GM19351 (cell line): ENCODE measurements at regions not wholly inside any gene's neighbourhood (a gene's known extent, or its start where the extent isn't known, plus 50 kb on each side); places are given as distances from the start of the nearest gene placed in this dataset.
"Not testable (repeated sequence)": the region's sequence is repeated elsewhere in the genome, so short reads cannot be mapped to it uniquely, and the experiment has no call there.

ENCODE experiments used
- ATAC-seq: cut with Tn5 transposase; IDR thresholded peaks from one replicate; pipeline ENCODE4 v1.9.1; 2021; ENCODE audit warnings: mild to moderate bottlenecking, moderate library complexity; ENCODE audit not compliant: unreplicated experiment

GRCh38 chr4:77496457-77496856 lies 109.2 kb upstream of the CXCL13 start:
- no peak for ATAC-seq

DNA sequence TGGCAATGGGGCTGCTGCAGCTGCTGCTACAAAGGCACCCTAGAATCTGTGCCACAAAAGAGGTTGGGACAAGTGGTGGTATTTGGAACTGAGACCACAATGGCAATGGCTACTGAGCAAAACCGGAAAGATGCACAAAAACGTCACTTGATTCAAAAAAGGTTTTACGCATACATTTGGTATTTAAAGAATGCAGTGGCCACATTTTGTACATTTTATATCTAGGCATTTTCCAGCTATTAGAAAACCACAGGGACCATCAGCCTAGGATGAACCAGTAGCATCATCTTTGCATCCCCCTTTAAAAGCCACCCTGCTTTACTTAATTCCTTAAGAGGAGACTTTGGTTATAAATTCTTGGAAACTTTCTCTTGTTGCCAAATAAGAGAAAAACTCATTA lies 104.8 kb upstream of the CXCL13 start:
- ATAC-seq, result no peak

GRCh38 chr4:77501240-77501639 lies 104.4 kb upstream of the CXCL13 start:
- ATAC-seq, result no peak

DNA sequence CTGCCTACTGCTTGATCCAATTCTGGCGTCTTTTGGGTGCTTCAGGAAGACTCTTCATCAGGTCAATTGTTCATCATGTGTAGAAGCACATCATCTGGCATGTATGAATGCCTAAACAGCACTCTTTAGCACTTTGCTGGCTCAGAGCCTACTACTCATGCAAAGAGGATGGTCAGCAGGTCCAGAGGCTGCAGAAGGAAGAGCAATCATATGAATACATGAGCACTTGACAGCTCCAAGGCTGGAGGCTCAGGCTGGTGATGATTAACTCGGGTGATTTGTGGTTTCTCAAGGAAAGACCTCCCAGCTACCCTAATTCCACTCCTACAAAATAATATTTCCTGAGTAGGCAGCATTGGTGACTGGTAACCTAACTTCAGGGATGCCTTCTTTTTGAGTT lies 103.8 kb upstream of the CXCL13 start:
- no peak for ATAC-seq

DNA sequence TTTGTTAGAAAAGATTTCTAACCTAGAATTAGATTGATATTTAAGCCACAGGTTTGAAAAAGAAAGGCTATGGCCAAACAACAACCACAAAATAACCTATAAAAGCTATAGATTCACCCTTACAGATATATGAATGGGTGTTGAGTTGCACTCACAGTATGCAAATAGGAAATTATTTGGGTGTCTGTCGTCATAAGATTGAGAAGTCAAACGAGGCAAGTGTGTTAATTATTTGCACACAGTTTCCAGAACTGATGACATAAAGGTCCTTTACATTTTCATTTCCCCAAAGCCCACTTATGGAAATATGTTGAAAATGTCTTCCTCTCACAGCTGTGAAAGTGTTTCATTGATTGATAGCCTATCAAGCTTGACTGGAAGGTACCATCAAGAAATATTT lies 101.2 kb upstream of the CXCL13 start:
- ATAC-seq, result no peak

- no peak for ATAC-seq
These were observed 100.2 kb upstream of the CXCL13 start for GRCh38 chr4:77505275-77505957.

DNA sequence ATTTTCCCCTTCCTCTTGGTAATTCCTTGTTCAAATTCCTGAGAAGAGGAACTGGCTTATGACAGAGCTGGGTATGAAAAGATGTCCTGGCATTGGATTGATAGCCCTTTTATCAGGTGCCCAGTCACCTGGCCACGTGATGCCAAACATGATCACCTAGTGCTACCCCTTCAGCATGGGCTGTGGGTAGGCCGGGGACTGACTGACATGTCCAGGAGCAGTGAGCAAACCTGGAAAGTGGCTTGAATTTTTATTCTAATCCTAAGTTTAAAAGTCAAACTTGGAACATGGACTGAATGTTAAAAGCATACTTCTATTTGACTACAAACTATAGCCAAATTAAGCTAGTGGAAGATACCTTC lies 99.7 kb upstream of the CXCL13 start:
- ATAC-seq, result no peak

DNA sequence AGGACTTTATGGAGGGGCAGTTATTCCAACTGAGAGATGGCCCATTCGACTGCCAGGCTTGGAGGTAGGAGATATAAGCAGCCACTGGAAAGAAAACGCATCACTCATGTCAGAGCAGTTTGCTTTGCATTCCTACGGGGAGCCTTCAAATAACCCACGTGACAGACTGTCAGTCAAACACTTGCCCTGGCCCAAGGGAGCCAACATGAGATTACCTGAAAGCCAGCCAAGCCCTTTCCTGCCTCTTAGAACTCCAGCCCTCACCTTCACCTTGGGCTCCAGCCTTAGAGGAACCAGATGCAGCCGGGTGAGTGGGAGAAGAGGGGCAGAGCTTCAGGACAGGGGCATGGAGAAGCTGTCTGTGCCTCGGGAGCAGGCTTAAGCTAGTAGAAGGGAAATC lies 95.3 kb upstream of the CXCL13 start:
- no peak for ATAC-seq

- no peak for ATAC-seq
These were observed 80.1 kb upstream of the CXCL13 start for GRCh38 chr4:77525538-77525937.

DNA sequence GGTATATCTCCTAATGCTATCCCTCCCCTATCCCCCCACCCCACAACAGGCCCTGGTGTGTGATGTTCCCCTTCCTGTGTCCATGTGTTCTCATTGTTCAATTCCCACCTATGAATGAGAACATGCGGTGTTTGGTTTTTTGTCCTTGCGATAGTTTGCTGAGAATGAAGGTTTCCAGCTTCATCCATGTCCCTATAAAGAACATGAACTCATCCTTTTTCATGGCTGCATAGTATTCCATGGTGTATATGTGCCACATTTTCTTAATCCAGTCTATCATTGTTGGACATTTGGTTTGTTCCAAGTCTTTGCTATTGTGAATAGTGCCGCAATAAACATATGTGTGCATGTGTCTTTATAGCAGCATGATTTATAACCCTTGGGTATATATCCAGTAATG lies 77.7 kb upstream of the CXCL13 start:
- ATAC-seq, result not testable (repeated sequence)

- no peak for ATAC-seq
These were observed 67.5 kb upstream of the CXCL13 start for GRCh38 chr4:77538144-77538543.

- ATAC-seq, result no peak
These were observed 67.0 kb upstream of the CXCL13 start for GRCh38 chr4:77538574-77539157.
